NOMO-1 treated with dmso at 0.1 percent for 144 hours (cell line): ENCODE measurements at regions not wholly inside any gene's neighbourhood (a gene's known extent, or its start where the extent isn't known, plus 50 kb on each side); places are given as distances from the start of the nearest gene placed in this dataset.

Source experiments
- DNase-seq: peaks from one replicate; lab custom pipeline; 2025; ENCODE audit not compliant: unreplicated experiment; lab: John Stamatoyannopoulos, UW

DNA sequence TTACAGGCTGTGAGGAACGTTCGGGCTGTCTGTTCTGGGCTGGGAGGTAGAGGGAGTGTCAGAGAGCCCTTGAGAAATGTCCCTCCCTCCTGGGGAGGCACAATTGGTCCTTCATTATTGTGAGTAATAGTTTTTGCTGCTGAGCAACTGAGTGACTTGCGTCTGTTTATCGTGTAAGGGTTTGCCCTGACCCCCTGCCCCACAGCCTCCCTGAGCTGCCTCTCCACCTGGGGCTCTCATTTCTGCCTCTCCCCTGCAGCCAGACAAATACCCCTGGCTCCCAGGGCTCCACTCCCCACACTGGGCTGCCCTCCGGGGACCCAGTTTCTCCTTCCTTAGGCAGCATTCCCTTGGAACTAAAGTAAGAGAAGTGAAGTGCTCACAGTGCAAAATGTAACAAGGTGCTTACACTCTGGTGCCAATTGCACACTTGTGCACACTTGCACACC lies 174.9 kb upstream of the MVB12B start:
- DNase-seq: no peak

DNA sequence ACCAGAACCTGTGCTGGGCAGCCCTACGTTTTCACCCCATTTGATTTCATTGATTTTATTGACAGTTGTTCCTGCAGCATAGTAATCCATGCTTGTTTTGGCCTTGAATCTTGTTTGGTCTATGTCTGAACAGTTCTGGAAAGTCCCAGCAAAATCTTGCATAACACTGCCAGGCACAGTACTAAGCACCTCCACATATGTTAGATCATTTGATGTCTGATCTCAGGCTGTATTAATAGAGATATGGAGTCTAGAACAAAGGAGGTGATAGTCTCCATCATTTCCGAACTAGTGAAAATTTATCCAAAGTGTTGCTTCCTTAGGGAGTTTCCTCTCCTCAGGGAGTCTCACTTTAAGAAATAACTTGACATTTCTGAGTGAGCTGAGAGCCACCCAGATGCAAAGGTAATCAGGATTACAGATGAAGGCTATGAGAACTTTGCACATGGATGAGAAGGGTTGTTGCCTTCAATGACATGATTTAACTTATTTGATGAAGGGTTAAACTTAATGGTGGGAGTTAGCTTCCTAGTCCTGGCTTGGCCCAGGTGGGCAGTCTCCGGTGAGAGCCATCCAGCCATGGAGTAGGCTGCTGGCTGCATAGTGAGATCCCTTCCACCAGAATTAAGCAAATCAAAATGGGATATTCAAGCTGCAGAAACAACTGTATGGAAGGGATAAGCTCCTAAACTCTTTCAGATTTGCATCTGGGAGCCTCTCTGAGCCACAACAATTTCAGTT lies 173.8 kb upstream of the MVB12B start:
- no peak for DNase-seq

GRCh38 chr9:126153382-126153781 lies 173.2 kb upstream of the MVB12B start:
- DNase-seq: no peak

GRCh38 chr9:126154182-126154827 lies 172.3 kb upstream of the MVB12B start:
- no peak for DNase-seq

DNA sequence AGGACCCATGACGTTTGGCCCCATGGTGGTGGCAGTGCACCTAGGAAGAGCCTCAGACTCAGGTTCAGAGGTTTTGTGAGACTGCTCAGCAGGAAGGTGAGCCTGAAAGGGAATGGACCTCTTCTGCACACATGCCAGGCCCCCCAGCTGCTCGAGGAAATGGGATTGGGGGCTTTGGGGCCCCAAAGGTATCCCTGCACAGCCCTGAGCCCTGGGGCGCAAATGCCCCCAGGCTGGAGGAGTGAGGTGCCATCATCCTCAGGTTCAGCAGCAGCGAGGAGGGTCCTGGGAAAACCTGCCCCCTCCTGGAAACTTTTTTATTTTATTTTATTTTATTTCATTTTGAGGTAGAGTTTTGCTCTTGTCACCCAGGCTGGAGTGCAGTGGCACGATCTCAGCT lies 171.8 kb upstream of the MVB12B start:
- DNase-seq: no peak

DNA sequence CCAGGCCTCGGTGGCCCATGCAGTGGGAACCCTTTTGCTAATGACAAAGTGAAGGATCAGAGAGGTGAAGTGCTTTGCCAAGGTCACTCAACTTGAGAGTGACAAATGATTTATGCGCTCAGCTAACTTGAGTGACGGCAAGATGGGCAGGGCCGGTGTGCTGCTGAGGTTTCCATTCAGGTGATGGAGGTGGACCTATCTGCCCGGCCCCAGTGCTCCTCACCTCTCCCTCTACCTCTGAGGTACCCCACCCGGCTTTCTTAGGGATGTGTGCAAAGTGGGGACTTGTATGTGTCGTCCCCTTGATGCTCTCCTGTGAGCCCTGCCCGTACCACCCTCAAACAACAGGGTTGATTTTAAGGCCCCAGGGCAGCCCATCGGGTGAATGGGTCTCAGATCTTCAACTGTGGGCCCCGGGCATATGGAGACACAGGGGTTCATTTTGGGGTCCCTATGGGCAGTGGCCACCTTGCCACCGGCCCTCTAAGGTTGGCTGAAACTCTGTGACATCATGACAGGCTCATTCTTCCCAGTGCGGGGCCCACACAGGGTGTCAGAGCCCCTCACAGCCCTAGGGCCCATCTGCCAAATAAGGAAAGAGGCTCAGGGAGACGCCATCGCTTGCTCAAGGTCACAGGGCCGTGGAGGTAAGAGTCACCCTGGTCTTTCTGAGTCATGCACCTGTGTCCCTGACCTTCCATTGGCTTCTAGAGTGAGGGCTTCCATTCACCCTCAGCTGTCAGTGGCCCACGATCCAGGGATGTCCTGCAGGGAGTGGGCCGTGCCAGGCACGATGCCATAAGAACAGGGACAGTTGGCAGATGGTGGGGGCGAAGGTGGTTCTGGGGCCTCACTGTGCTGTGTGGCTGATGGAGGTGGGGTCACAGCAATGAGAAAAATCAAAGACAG lies 170.6 kb upstream of the MVB12B start:
- DNase-seq: no peak

GRCh38 chr9:126156898-126157297 lies 169.7 kb upstream of the MVB12B start:
- no peak for DNase-seq

DNA sequence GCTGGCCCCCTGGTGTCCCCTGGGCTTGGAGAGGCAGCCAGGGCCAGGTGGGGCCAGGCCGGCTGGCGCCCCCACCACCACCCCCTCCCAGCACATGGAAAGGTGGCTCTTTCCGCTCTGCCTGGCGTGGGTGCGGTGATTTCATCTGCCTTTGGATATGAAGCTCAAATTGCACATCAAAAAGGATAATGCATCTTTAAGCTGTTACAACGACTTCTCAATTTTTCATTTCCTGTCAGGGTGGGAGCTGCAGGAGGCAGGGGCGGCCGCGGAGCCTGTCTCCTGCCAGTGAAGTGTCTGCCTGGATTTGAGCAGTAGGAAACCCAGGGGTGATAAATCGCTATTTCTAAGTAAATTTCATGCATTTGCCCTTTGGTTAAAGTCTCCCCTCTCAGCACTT lies 169.2 kb upstream of the MVB12B start:
- no peak for DNase-seq

- no peak for DNase-seq
These were observed 168.6 kb upstream of the MVB12B start for GRCh38 chr9:126157826-126158587.

DNA sequence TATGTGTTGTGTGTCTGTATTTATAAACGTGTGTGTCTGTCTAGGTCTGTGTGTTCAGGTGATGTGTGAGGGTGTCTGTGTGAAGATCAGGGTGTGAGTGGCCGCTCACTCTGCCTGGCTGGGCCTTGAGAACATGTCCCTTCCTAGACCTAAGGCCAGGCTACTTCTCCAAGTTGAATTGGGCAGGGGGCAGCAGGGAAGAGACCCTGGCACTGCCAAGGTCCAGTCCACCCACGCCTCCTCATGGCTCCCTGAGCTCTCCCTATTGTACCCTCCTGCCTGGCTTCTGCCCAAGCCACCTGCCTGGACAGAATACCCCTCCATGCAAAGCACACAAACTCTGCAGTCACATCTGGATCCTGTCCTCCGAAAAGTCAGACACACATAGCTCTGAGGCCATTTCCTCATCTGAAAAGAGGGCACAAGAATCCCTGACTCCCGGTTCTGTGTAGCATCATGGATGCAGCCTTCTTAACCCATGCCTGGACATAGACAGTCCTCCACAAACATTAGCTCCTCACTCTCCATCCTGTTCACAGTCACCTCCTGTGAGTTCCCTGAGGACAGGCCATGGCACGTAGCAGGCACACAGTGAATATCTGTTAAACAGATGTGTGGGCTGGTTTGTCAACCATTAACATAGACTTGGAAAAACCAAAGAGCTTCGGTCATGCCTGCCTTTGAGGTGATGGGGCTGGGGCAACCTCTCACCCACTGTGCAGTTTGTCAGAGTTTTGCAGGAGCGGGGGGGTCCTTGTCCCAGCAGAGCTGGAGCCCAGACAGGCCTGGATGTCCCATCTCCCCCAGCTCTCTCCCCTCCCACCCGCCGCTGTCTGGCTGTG lies 167.8 kb upstream of the MVB12B start:
- no peak for DNase-seq

DNA sequence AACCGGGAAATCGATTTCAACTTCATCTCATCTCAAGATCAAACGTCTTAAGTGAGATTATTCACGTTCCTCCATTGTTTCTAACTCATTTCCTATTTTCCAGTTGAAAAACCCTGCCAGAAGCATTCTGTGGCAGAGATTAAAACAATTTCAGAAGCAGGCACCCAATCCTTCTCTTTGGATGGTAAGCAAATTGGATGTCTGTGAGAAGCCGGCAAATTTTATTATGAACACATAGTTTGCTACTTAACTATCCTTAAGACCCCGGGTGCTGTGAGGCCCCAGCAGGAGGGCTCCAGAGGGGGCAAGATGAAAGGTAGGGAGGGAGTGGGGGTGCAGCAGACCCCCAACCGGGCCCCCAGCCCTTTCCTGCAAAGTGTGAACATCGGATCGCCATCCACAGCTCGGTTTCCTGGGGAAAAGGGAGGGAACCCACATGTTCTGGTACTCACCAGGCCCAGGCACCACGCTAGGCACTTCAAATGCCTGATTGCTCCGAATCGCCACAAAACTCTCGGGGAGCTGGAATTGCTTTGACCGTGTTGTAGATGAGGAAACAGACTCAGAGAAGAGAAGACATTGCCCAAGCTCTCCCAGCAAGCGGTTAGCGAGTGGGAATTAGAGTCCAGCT lies 167.1 kb upstream of the MVB12B start:
- no peak for DNase-seq

- DNase-seq: no peak
These were observed 166.4 kb upstream of the MVB12B start for GRCh38 chr9:126160067-126160853.

- DNase-seq: no peak
These were observed 165.7 kb upstream of the MVB12B start for GRCh38 chr9:126160854-126161329.

GRCh38 chr9:126162611-126163381 lies 163.8 kb upstream of the MVB12B start:
- DNase-seq: no peak

GRCh38 chr9:126164796-126165525 lies 161.7 kb upstream of the MVB12B start:
- no peak for DNase-seq

- no peak for DNase-seq
These were observed 160.9 kb upstream of the MVB12B start for GRCh38 chr9:126165755-126166154.

GRCh38 chr9:126166291-126166690 lies 160.3 kb upstream of the MVB12B start:
- no peak for DNase-seq
